HEK293 (cell line): ENCODE measurements at regions not wholly inside any gene's neighbourhood (a gene's known extent, or its start where the extent isn't known, plus 50 kb on each side); places are given as distances from the start of the nearest gene placed in this dataset.
A peak's percentile ranks its signal among the peaks of the same experiment; 100 is the strongest.

Source experiments
- CTCF ChIA-PET: fragments of 350-600 bp; formaldehyde crosslinking; extraction: SDS; loops from one replicate; lab custom pipeline; 2021; ENCODE audit warnings: antibody characterized with exemption; lab: Yijun Ruan, JAX
- POLR2A ChIA-PET: fragments of 300-600 bp; formaldehyde crosslinking; extraction: SDS; loops from one replicate; lab custom pipeline; 2020; ENCODE audit warnings: antibody characterized with exemption, inconsistent platforms; lab: Yijun Ruan, JAX
- H3K27ac ChIP-seq: fragments of 200-500 bp; sonication (Bioruptor generic); 2 replicates; pipeline ENCODE4 v1.5.1; 2014; ENCODE audit warnings: low read depth, low read length, control low read depth, inconsistent platforms; ENCODE audit errors: extremely low read depth
- H3K36me3 ChIP-seq, 2 experiments: fragments of 200-500 bp in 1 of 2; sonication (Bioruptor generic) in 1 of 2; 1 replicate in 1 of 2; 2 replicates in 1 of 2; pipeline ENCODE4 v1.5.1; 2014 to 2017; ENCODE audit warnings: inconsistent platforms in 2 of 2, low read length in 2 of 2; ENCODE audit not compliant: control insufficient read depth in 2 of 2, insufficient read depth in 1 of 2
- H3K4me1 ChIP-seq: fragments of 200-500 bp; sonication (Bioruptor generic); 2 replicates; pipeline ENCODE4 v1.5.1; 2014; ENCODE audit warnings: mild to moderate bottlenecking, low read length, inconsistent platforms; ENCODE audit not compliant: control insufficient read depth, insufficient read depth
- H3K4me3 ChIP-seq: 2 replicates; pipeline ENCODE4 v1.5.1; 2011; ENCODE audit warnings: low read depth, mild to moderate bottlenecking, control low read depth, low read length, moderate library complexity
- H3K9me3 ChIP-seq: fragments of 200-500 bp; sonication (Bioruptor generic); 2 replicates; pipeline ENCODE4 v1.5.1; 2014; ENCODE audit warnings: low read depth, low read length, inconsistent platforms; ENCODE audit not compliant: control insufficient read depth, insufficient read depth
- BCL11B ChIP-seq: fragments of 450-650 bp; formaldehyde crosslinking; IDR thresholded peaks from 2 replicates; pipeline ENCODE4 v1.5.1; 2016; ENCODE audit warnings: low read depth, missing biosample characterization, missing genetic modification characterization
- GLI4 ChIP-seq: fragments of 450-650 bp; formaldehyde crosslinking; IDR thresholded peaks from 2 replicates; pipeline ENCODE4 v1.5.1; 2016; ENCODE audit warnings: missing biosample characterization, missing genetic modification characterization
- GLIS2 ChIP-seq: fragments of 450-650 bp; formaldehyde crosslinking; IDR thresholded peaks from 2 replicates; pipeline ENCODE4 v1.5.1; 2016; ENCODE audit warnings: missing biosample characterization, missing genetic modification characterization
- MZF1 ChIP-seq: fragments of 450-650 bp; formaldehyde crosslinking; IDR thresholded peaks from 2 replicates; pipeline ENCODE4 v1.5.1; 2017; ENCODE audit warnings: missing biosample characterization, missing genetic modification characterization, borderline replicate concordance
- PRDM10 ChIP-seq: fragments of 450-650 bp; formaldehyde crosslinking; IDR thresholded peaks from 2 replicates; pipeline ENCODE4 v1.5.1; 2016; ENCODE audit warnings: missing biosample characterization, missing genetic modification characterization
- PRDM4 ChIP-seq: fragments of 450-650 bp; formaldehyde crosslinking; IDR thresholded peaks from 2 replicates; pipeline ENCODE4 v1.5.1; 2017; ENCODE audit warnings: missing biosample characterization, missing genetic modification characterization
- SETDB1 ChIP-seq: IDR thresholded peaks from one replicate; pipeline ENCODE4 v1.6.1; 2017; ENCODE audit warnings: mild to moderate bottlenecking, low read length, moderate library complexity, mixed read lengths; ENCODE audit not compliant: insufficient read length
- SP7 ChIP-seq: fragments of 450-650 bp; formaldehyde crosslinking; IDR thresholded peaks from 2 replicates; pipeline ENCODE4 v1.5.1; 2016; ENCODE audit warnings: missing biosample characterization, missing genetic modification characterization
- TRIM28 ChIP-seq: IDR thresholded peaks from 2 replicates; pipeline ENCODE4 v1.6.1; 2011; ENCODE audit warnings: low read length, control low read depth, borderline replicate concordance
- ZBTB20 ChIP-seq: fragments of 450-650 bp; formaldehyde crosslinking; IDR thresholded peaks from 2 replicates; pipeline ENCODE4 v1.5.1; 2016; ENCODE audit warnings: missing biosample characterization, missing genetic modification characterization
- ZFP69B ChIP-seq: fragments of 450-650 bp; formaldehyde crosslinking; IDR thresholded peaks from 2 replicates; pipeline ENCODE4 v1.5.1; 2016; ENCODE audit warnings: missing biosample characterization, missing genetic modification characterization
- ZNF146 ChIP-seq: fragments of 450-650 bp; formaldehyde crosslinking; IDR thresholded peaks from 2 replicates; pipeline ENCODE4 v1.5.1; 2016; ENCODE audit warnings: missing biosample characterization, missing genetic modification characterization
- ZNF157 ChIP-seq: fragments of 450-650 bp; formaldehyde crosslinking; IDR thresholded peaks from 2 replicates; pipeline ENCODE4 v1.5.1; 2016; ENCODE audit warnings: missing biosample characterization, missing genetic modification characterization
- ZNF16 ChIP-seq: fragments of 450-650 bp; formaldehyde crosslinking; IDR thresholded peaks from 2 replicates; pipeline ENCODE4 v1.5.1; 2016; ENCODE audit warnings: low read depth, missing biosample characterization, missing genetic modification characterization
- ZNF175 ChIP-seq: fragments of 450-650 bp; formaldehyde crosslinking; IDR thresholded peaks from 2 replicates; pipeline ENCODE4 v1.5.1; 2016; ENCODE audit warnings: missing biosample characterization, missing genetic modification characterization
- ZNF211 ChIP-seq: fragments of 450-650 bp; formaldehyde crosslinking; IDR thresholded peaks from 2 replicates; pipeline ENCODE4 v1.5.1; 2016; ENCODE audit warnings: low read depth, missing biosample characterization, missing genetic modification characterization
- ZNF221 ChIP-seq: fragments of 450-650 bp; formaldehyde crosslinking; IDR thresholded peaks from 2 replicates; pipeline ENCODE4 v1.5.1; 2017; ENCODE audit warnings: missing biosample characterization, missing genetic modification characterization, borderline replicate concordance
- ZNF514 ChIP-seq: fragments of 450-650 bp; formaldehyde crosslinking; IDR thresholded peaks from 2 replicates; pipeline ENCODE4 v1.5.1; 2016; ENCODE audit warnings: missing biosample characterization, missing genetic modification characterization
- ZNF585B ChIP-seq: fragments of 450-650 bp; formaldehyde crosslinking; IDR thresholded peaks from 2 replicates; pipeline ENCODE4 v1.5.1; 2016; ENCODE audit warnings: missing biosample characterization, missing genetic modification characterization
- ZNF626 ChIP-seq: fragments of 450-650 bp; sonication (Bioruptor Pico); formaldehyde crosslinking; IDR thresholded peaks from 2 replicates; pipeline ENCODE4 v1.5.1; 2018; ENCODE audit warnings: missing biosample characterization, missing genetic modification characterization, inconsistent platforms
- ZNF658 ChIP-seq: fragments of 450-650 bp; formaldehyde crosslinking; IDR thresholded peaks from 2 replicates; pipeline ENCODE4; 2016; ENCODE audit warnings: missing biosample characterization, missing genetic modification characterization
- ZNF692 ChIP-seq: fragments of 450-650 bp; formaldehyde crosslinking; IDR thresholded peaks from 2 replicates; pipeline ENCODE4 v1.5.1; 2016; ENCODE audit warnings: missing biosample characterization, missing genetic modification characterization
- ZNF704 ChIP-seq: fragments of 450-650 bp; formaldehyde crosslinking; IDR thresholded peaks from 2 replicates; pipeline ENCODE4 v1.5.1; 2016; ENCODE audit warnings: missing biosample characterization, missing genetic modification characterization
- ZNF830 ChIP-seq: fragments of 450-650 bp; IDR thresholded peaks from 2 replicates; pipeline ENCODE4 v1.5.0; 2018; ENCODE audit warnings: missing biosample characterization, missing genetic modification characterization, low read depth, mild to moderate bottlenecking, moderate library complexity
- TF ChIP-seq, protein P1 (sequence below): fragments of 450-650 bp; formaldehyde crosslinking; IDR thresholded peaks from 2 replicates; pipeline ENCODE4 v1.5.1; 2016; ENCODE audit warnings: missing biosample characterization, missing genetic modification characterization
- TF ChIP-seq, protein P2 (sequence below): fragments of 450-650 bp; formaldehyde crosslinking; IDR thresholded peaks from 2 replicates; pipeline ENCODE4 v1.5.1; 2016; ENCODE audit warnings: missing biosample characterization, missing genetic modification characterization

DNA sequence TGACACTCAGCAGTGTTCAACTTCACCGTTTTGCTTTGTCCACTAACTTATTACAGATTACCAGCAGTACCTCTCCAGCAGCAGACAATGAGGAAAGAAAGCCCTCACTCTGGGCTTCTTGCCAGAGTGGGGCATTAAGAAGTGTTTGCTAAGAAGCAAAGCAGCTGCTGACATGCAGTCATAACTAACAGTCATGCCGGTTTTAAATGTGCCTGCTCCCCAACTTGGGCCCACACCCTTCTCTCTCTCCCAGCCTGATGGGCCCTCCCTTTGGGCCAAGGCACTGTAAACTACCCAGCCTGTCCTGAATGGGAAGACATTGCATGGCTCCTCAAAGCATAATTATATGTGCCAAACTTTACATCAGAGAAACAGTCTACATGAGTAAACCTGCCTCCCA is 54.6 kb upstream of the HHIP start:
- Histone ChIP-seq H3K4me3 (no peak overlapping the region), H3K36me3 (no peaks in the 10 kb centered on the region), H3K27ac (peak overlapping the region; percentile 11; the same call in 1 of the 2 replicates), H3K9me3 (no peaks in the 10 kb centered on the region), H3K4me1 (peaks cover 5% of the 10 kb centered on the region; the same call in 1 of the 2 replicates)
- ChIA-PET POLR2A (no interaction called here), CTCF (no interaction called here)
- TF ChIP-seq GLI4 (tag by site-specific recombination) (no peak), SP7 (peak; percentile 56; the same call in 1 of the 2 replicates), ZNF211 (tag by site-specific recombination) (no peak), MZF1 (tag by site-specific recombination) (peak; percentile 48; the same call in 1 of the 2 replicates), ZNF658 (no peak), SETDB1 (no peak), ZNF585B (no peak), ZNF146 (tag by site-specific recombination) (no peak), PRDM4 (tag by site-specific recombination) (peak; percentile 52; the same call in 1 of the 2 replicates), ZNF692 (tag by site-specific recombination) (peak; percentile 84), ZNF157 (tag by site-specific recombination) (no peak), TRIM28 (peak; percentile 29; the same call in 1 of the 2 replicates), ZNF514 (no peak), ZNF830 (tag by site-specific recombination) (no peak), ZNF175 (tag by site-specific recombination) (no peak), ZNF704 (tag by site-specific recombination) (no peak), ZNF626 (tag by site-specific recombination) (no peak), ZBTB20 (tag by site-specific recombination) (no peak), ZFP69B (tag by site-specific recombination) (peak; percentile 91), ZNF16 (tag by site-specific recombination) (no peak)
- TF ChIP-seq, protein P1, sequence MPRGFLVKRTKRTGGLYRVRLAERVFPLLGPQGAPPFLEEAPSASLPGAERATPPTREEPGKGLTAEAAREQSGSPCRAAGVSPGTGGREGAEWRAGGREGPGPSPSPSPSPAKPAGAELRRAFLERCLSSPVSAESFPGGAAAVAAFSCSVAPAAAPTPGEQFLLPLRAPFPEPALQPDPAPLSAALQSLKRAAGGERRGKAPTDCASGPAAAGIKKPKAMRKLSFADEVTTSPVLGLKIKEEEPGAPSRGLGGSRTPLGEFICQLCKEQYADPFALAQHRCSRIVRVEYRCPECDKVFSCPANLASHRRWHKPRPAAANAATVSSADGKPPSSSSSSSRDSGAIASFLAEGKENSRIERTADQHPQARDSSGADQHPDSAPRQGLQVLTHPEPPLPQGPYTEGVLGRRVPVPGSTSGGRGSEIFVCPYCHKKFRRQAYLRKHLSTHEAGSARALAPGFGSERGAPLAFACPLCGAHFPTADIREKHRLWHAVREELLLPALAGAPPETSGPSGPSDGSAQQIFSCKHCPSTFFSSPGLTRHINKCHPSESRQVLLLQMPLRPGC = no peak

DNA sequence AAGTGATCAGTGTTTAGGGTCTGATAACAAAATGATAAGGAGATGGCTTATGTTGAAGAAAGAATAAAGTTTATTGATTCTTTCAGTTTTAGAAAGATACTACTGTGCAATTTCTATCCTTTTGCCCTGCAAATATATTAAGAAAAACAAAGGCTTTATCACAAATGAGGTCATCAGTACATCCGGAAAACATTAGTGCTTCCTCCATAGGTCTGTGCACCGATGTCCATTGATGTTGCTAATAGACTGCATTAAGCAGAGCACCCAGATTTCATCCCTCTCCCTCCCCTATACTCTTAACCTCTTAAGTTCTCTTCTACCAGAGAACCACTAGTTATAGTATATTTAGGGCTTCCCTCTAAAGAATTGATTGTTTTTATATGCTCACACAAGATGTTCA is 53.7 kb upstream of the HHIP start:
- Histone ChIP-seq H3K4me3 (no peak overlapping the region), H3K4me1 (peaks cover 5% of the 10 kb centered on the region; the same call in 1 of the 2 replicates), H3K27ac (no peak overlapping the region), H3K36me3 (no peaks in the 10 kb centered on the region), H3K9me3 (no peaks in the 10 kb centered on the region)
- CTCF ChIA-PET = no interaction called here
- POLR2A ChIA-PET = no interaction called here
- TF ChIP-seq GLIS2 (tag by site-specific recombination) (no peak), BCL11B (tag by site-specific recombination) (no peak), PRDM10 (tag by site-specific recombination) (no peak), ZNF221 (tag by site-specific recombination) (no peak)
- TF ChIP-seq, protein P2, sequence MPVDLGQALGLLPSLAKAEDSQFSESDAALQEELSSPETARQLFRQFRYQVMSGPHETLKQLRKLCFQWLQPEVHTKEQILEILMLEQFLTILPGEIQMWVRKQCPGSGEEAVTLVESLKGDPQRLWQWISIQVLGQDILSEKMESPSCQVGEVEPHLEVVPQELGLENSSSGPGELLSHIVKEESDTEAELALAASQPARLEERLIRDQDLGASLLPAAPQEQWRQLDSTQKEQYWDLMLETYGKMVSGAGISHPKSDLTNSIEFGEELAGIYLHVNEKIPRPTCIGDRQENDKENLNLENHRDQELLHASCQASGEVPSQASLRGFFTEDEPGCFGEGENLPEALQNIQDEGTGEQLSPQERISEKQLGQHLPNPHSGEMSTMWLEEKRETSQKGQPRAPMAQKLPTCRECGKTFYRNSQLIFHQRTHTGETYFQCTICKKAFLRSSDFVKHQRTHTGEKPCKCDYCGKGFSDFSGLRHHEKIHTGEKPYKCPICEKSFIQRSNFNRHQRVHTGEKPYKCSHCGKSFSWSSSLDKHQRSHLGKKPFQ (tag by site-specific recombination) = no peak
